SJCRH30 (cell line): ENCODE measurements at regions not wholly inside any gene's neighbourhood (a gene's known extent, or its start where the extent isn't known, plus 50 kb on each side); places are given as distances from the start of the nearest gene placed in this dataset.

Experiments used
- DNase-seq, 2 experiments: peaks; one replicate each; pipeline ENCODE4 v3.0.0-alpha.2; 2015 to 2020
- H3K27ac ChIP-seq: fragments of 250-450 bp; sonication (Bioruptor Pico); 2 replicates; pipeline ENCODE4 v1.5.1; 2020; ENCODE audit warnings: mild to moderate bottlenecking, moderate library complexity
- H3K27me3 ChIP-seq: fragments of 250-450 bp; sonication (Bioruptor Pico); 2 replicates; pipeline ENCODE4 v1.5.1; 2020; ENCODE audit warnings: mild to moderate bottlenecking, moderate library complexity
- H3K36me3 ChIP-seq: fragments of 250-450 bp; sonication (Bioruptor Pico); 2 replicates; pipeline ENCODE4 v1.5.1; 2020; ENCODE audit warnings: mild to moderate bottlenecking, moderate library complexity
- H3K4me1 ChIP-seq: fragments of 250-450 bp; sonication (Bioruptor Pico); 2 replicates; pipeline ENCODE4 v1.5.1; 2020; ENCODE audit warnings: mild to moderate bottlenecking, moderate library complexity
- H3K4me3 ChIP-seq: fragments of 250-450 bp; sonication (Bioruptor Pico); 2 replicates; pipeline ENCODE4 v1.5.1; 2020; ENCODE audit warnings: mild to moderate bottlenecking, moderate library complexity
- H3K9me3 ChIP-seq: fragments of 250-450 bp; sonication (Bioruptor Pico); replicated peaks from 2 replicates; pipeline ENCODE4 v1.5.1; 2020; ENCODE audit warnings: mild to moderate bottlenecking, moderate library complexity

GRCh38 chr20:17878069-17878911, 90.3 kb downstream of the SNX5 start:
- Histone ChIP-seq H3K27ac (no peak overlapping the region), H3K27me3 (peaks cover 14% of the 10 kb centered on the region; the same call in 1 of the 2 replicates), H3K4me3 (no peak overlapping the region), H3K36me3 (no peaks in the 10 kb centered on the region), H3K4me1 (no peaks in the 10 kb centered on the region), H3K9me3 (no peaks in the 10 kb centered on the region)
- DNase-seq: no peak

- Histone ChIP-seq H3K36me3 (no peaks in the 10 kb centered on the region), H3K27ac (no peak overlapping the region), H3K9me3 (no peaks in the 10 kb centered on the region), H3K4me1 (no peaks in the 10 kb centered on the region), H3K27me3 (peaks cover 14% of the 10 kb centered on the region; the same call in 1 of the 2 replicates), H3K4me3 (no peak overlapping the region)
- no peak for DNase-seq
These were observed 92.6 kb downstream of the SNX5 start for GRCh38 chr20:17875981-17876385.

- no peaks in the 10 kb centered on the region for H3K36me3 ChIP-seq
- peaks cover 14% of the 10 kb centered on the region; the same call in 1 of the 2 replicates for H3K27me3 ChIP-seq
- no peak overlapping the region for H3K4me3 ChIP-seq
- no peaks in the 10 kb centered on the region for H3K9me3 ChIP-seq
- no peak for DNase-seq
- H3K4me1 ChIP-seq: no peaks in the 10 kb centered on the region
- no peak overlapping the region for H3K27ac ChIP-seq
These were observed 93.3 kb downstream of the SNX5 start for GRCh38 chr20:17875106-17875980.

- no peaks in the 10 kb centered on the region for H3K9me3 ChIP-seq
- no peaks in the 10 kb centered on the region for H3K4me1 ChIP-seq
These were observed 94.1 kb downstream of the SNX5 start for GRCh38 chr20:17874271-17875105.

GRCh38 chr20:17873410-17874270, 95.0 kb downstream of the SNX5 start:
- H3K4me3 ChIP-seq: no peak overlapping the region
- no peaks in the 10 kb centered on the region for H3K4me1 ChIP-seq
- no peak overlapping the region for H3K27ac ChIP-seq
- H3K9me3 ChIP-seq: no peaks in the 10 kb centered on the region
- H3K36me3 ChIP-seq: no peaks in the 10 kb centered on the region
- H3K27me3 ChIP-seq: peaks cover 14% of the 10 kb centered on the region; the same call in 1 of the 2 replicates
- peak; percentile 17 to 27 for DNase-seq

More at GRCh38 chr20:17874271-17875105, 94.1 kb downstream of the SNX5 start:
- Histone ChIP-seq H3K27me3 (peaks cover 14% of the 10 kb centered on the region; the same call in 1 of the 2 replicates), H3K4me3 (no peak overlapping the region), H3K36me3 (no peaks in the 10 kb centered on the region), H3K27ac (no peak overlapping the region)
- DNase-seq: no peak

GRCh38 chr20:17872959-17873358, 95.6 kb downstream of the SNX5 start:
- no peaks in the 10 kb centered on the region for H3K9me3 ChIP-seq
- peaks cover 11% of the 10 kb centered on the region; the same call in 1 of the 2 replicates for H3K27me3 ChIP-seq
- H3K36me3 ChIP-seq: no peaks in the 10 kb centered on the region
- H3K4me1 ChIP-seq: no peaks in the 10 kb centered on the region
- no peak for DNase-seq
- H3K4me3 ChIP-seq: no peak overlapping the region
- H3K27ac ChIP-seq: no peak overlapping the region

DNA sequence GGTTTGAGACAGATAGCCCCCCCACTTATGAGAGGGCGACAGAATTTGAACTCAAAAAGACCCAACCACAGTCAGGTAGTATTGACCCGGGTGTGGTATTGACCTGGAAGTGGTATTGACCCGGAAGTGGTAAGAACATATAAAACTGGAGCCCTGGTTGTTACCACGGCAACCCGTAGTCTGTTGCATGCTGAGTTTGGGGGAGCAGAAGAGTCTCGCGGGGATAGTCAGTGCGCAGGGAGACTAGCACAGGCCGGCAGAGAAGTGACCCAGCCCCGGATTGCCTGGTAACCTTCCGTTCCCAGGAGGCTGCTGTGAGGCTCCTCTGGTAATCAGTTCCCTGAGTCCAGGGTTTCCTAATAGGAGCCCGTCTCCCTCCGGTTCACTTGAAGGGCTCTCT, 96.2 kb downstream of the SNX5 start:
- Histone ChIP-seq H3K4me1 (no peaks in the 10 kb centered on the region), H3K36me3 (no peaks in the 10 kb centered on the region), H3K4me3 (no peak overlapping the region), H3K27ac (no peak overlapping the region), H3K27me3 (peaks cover 10% of the 10 kb centered on the region; the same call in 1 of the 2 replicates), H3K9me3 (no peaks in the 10 kb centered on the region)
- DNase-seq: no peak

DNA sequence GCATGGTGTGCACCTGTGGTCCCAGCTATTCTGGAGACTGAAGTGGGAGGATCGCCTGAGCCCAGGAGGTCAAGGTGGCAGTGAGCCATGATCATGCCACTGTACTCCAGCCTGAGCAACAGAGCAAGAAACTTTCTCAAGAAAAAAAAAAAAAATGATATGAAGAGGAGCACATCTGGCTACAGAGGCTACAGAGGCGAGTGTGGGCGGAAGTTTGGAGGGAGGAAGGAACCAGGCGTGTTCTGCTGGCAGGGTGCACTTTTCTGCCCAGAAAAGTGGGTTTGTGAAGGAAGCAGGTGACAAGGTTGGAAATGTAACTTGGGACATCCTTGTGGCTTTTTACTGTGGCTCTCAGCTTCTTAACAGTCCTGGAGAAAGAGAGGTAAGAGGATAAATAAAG, 96.7 kb downstream of the SNX5 start:
- Histone ChIP-seq H3K4me3 (no peak overlapping the region), H3K9me3 (no peaks in the 10 kb centered on the region), H3K27me3 (peaks cover 9% of the 10 kb centered on the region; the same call in 1 of the 2 replicates), H3K27ac (no peak overlapping the region), H3K4me1 (no peaks in the 10 kb centered on the region), H3K36me3 (no peaks in the 10 kb centered on the region)
- DNase-seq: no peak

- Histone ChIP-seq H3K36me3 (no peaks in the 10 kb centered on the region), H3K4me1 (no peaks in the 10 kb centered on the region), H3K4me3 (no peak overlapping the region), H3K27me3 (peaks cover 7% of the 10 kb centered on the region; the same call in 1 of the 2 replicates), H3K27ac (no peak overlapping the region), H3K9me3 (no peaks in the 10 kb centered on the region)
- no peak for DNase-seq
These were observed 97.4 kb downstream of the SNX5 start for GRCh38 chr20:17871181-17871580.

DNA sequence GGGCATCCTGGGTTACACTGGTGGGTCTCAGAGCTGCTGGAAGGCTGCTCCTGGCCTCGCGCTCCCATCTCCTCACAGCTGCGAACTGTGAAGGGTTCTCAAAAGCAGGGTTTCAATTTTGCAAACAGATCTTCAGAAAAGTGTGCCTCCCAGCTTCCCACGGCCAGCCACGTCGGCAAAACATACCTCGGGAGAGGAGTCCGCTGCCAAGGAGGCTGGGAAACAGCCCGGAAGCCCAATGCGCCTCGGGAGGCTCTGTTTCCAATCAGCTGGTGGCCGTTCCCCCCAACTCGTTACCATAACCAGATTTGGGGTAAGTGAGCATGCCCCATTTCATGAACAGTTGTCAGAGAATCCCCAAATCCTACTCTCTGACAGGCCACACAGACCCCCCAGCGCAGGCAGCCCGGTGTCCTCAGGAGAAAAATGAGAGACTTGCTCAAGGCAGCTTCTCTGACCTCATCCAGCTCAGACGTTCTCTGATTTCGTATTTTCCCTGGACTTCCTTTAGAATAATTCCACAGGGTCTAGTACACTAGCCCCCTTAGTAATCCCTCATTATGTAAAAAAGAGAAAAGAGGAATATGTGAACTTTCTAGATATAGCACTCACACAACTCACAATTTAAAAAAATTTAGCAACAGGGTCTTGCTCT, 98.4 kb downstream of the SNX5 start:
- H3K27me3 ChIP-seq: peaks cover 3% of the 10 kb centered on the region; the same call in 1 of the 2 replicates
- no peaks in the 10 kb centered on the region for H3K36me3 ChIP-seq
- H3K9me3 ChIP-seq: no peaks in the 10 kb centered on the region
- no peak for DNase-seq
- H3K27ac ChIP-seq: no peak overlapping the region
- no peak overlapping the region for H3K4me3 ChIP-seq
- H3K4me1 ChIP-seq: no peaks in the 10 kb centered on the region

- H3K27ac ChIP-seq: no peak overlapping the region
- DNase-seq: no peak
- H3K4me1 ChIP-seq: no peaks in the 10 kb centered on the region
- no peak overlapping the region for H3K4me3 ChIP-seq
- H3K9me3 ChIP-seq: no peaks in the 10 kb centered on the region
- H3K36me3 ChIP-seq: no peaks in the 10 kb centered on the region
- H3K27me3 ChIP-seq: peaks cover 5% of the 10 kb centered on the region; the same call in 1 of the 2 replicates
These were observed 99.1 kb downstream of the SNX5 start for GRCh38 chr20:17869295-17869994.

GRCh38 chr20:17868700-17869231, 99.8 kb downstream of the SNX5 start:
- Histone ChIP-seq H3K4me1 (no peaks in the 10 kb centered on the region), H3K27ac (no peak overlapping the region), H3K36me3 (no peaks in the 10 kb centered on the region), H3K27me3 (peaks cover 7% of the 10 kb centered on the region; the same call in 1 of the 2 replicates), H3K4me3 (no peak overlapping the region), H3K9me3 (no peaks in the 10 kb centered on the region)
- no peak for DNase-seq
